ENCODE measurements at regions not wholly inside any gene's neighbourhood (a gene's known extent, or its start where the extent isn't known, plus 50 kb on each side); places are given as distances from the start of the nearest gene placed in this dataset.

- DNase-seq (peak; percentile 34), ATAC-seq (ENCODE audit: low read depth) (peak; percentile 72)
- Histone ChIP-seq H3K4me3 (ENCODE audit: control extremely low read depth in 1 of 5, extremely low read depth in 1 of 5, insufficient read depth in 1 of 5, low read depth in 2 of 5, low read length in 4 of 5) (no peak overlapping the region), H3K36me3 (replicated peaks in 1 of 2; ENCODE audit: control extremely low read depth in 1 of 2, control insufficient read depth in 1 of 2, extremely low read depth in 1 of 2, insufficient read depth in 2 of 2, low read length in 1 of 2) (no peaks in the 10 kb centered on the region), H2AFZ (ENCODE audit: insufficient read depth, low read depth, low read length, poor library complexity, severe bottlenecking) (no peak overlapping the region), H3K79me2 (ENCODE audit: control insufficient read depth, insufficient read depth, low read length) (no peaks in the 10 kb centered on the region), H3K9ac (ENCODE audit: low read length) (no peak overlapping the region), H3K9me3 (ENCODE audit: control extremely low read depth in 1 of 3, control insufficient read depth in 2 of 3, insufficient read depth in 1 of 3, low read length in 2 of 3) (no peaks in the 10 kb centered on the region), H3K27ac (ENCODE audit: low read length in 2 of 2) (no peak overlapping the region), H3K27me3 (replicated peaks in 1 of 4; ENCODE audit: control extremely low read depth in 1 of 4, control insufficient read depth in 3 of 4, insufficient read depth in 4 of 4, low read length in 3 of 4) (peaks cover 0 to 3% (median under 1%) of the 10 kb centered on the region in 4 experiments), H3K4me1 (ENCODE audit: control insufficient read depth in 2 of 2, insufficient read depth in 2 of 2, low read length in 2 of 2) (peaks cover 3% of the 10 kb centered on the region in 2 donors), H4K20me1 (ENCODE audit: control insufficient read depth, insufficient read depth, low read length, poor library complexity, severe bottlenecking) (no peaks in the 10 kb centered on the region), H3K4me2 (replicated peaks; ENCODE audit: low read depth, low read length, poor library complexity, severe bottlenecking) (no peak overlapping the region)
- WGBS (ENCODE audit: insufficient coverage) = 80% methylated on average over 3 of the region's 4 CpGs
- intact Hi-C loops (cut with micrococcal nuclease) = loop anchor here (1.0 kb wide), 2 partner anchors 452 to 513 kb away; no protein-coding TSS in a partner anchor
- Mint-ChIP-seq H3K27ac (no peak overlapping the region), H3K4me1 (no peaks in the 10 kb centered on the region), H3K9me3 (ENCODE audit: insufficient read depth) (no peaks in the 10 kb centered on the region), H3K27me3 (peaks cover 21% of the 10 kb centered on the region), H3K4me3 (no peak overlapping the region)
- TF ChIP-seq EZH2 (IDR thresholded peaks at IDR 0.05; ENCODE audit: borderline replicate concordance, insufficient read depth, low read depth, low read length, poor library complexity, severe bottlenecking) = no peak
- TF ChIP-seq, protein P1, sequence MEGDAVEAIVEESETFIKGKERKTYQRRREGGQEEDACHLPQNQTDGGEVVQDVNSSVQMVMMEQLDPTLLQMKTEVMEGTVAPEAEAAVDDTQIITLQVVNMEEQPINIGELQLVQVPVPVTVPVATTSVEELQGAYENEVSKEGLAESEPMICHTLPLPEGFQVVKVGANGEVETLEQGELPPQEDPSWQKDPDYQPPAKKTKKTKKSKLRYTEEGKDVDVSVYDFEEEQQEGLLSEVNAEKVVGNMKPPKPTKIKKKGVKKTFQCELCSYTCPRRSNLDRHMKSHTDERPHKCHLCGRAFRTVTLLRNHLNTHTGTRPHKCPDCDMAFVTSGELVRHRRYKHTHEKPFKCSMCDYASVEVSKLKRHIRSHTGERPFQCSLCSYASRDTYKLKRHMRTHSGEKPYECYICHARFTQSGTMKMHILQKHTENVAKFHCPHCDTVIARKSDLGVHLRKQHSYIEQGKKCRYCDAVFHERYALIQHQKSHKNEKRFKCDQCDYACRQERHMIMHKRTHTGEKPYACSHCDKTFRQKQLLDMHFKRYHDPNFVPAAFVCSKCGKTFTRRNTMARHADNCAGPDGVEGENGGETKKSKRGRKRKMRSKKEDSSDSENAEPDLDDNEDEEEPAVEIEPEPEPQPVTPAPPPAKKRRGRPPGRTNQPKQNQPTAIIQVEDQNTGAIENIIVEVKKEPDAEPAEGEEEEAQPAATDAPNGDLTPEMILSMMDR (IDR thresholded peaks at IDR 0.05) = peak; percentile 63
- ChIA-PET CTCF (interaction anchor here (0.6 to 2.7 kb wide), 12 partner anchors 9 to 518 kb away, joined by 3 to 24 read pairs (median 5); no protein-coding TSS in a partner anchor), POLR2A (no interaction called here)
Measured at GRCh38 chr4:81919223-81919622, 447.5 kb upstream of the RASGEF1B start.

- no peak overlapping the region for H3K9ac ChIP-seq (ENCODE audit: low read length)
- no peak overlapping the region for H3K4me3 ChIP-seq (ENCODE audit: control extremely low read depth in 1 of 5, extremely low read depth in 1 of 5, insufficient read depth in 1 of 5, low read depth in 2 of 5, low read length in 4 of 5)
- Mint-ChIP-seq H3K4me1 (peaks cover 4% of the 10 kb centered on the region), H3K4me3 (no peak overlapping the region), H3K27ac (no peak overlapping the region), H3K27me3 (peaks cover 19% of the 10 kb centered on the region), H3K9me3 (ENCODE audit: insufficient read depth) (no peaks in the 10 kb centered on the region)
- DNase-seq (no peak), ATAC-seq (ENCODE audit: low read depth) (no peak)
- H3K27ac ChIP-seq (ENCODE audit: low read length in 2 of 2) = no peak overlapping the region
- WGBS (ENCODE audit: insufficient coverage) = 90% methylated on average over 2 of the region's 2 CpGs
- TF ChIP-seq, protein P1 (IDR thresholded peaks at IDR 0.05) = no peak
- TF ChIP-seq EZH2 (IDR thresholded peaks at IDR 0.05; ENCODE audit: borderline replicate concordance, insufficient read depth, low read depth, low read length, poor library complexity, severe bottlenecking) = no peak
- CTCF ChIA-PET = interaction anchor here (1.0 to 1.6 kb wide), 3 partner anchors 9 to 448 kb away, joined by 3 to 5 read pairs (median 3); no protein-coding TSS in a partner anchor
- no peaks in the 10 kb centered on the region for H4K20me1 ChIP-seq (ENCODE audit: control insufficient read depth, insufficient read depth, low read length, poor library complexity, severe bottlenecking)
- no peak overlapping the region for H2AFZ ChIP-seq (ENCODE audit: insufficient read depth, low read depth, low read length, poor library complexity, severe bottlenecking)
- intact Hi-C loops (cut with micrococcal nuclease) = no loop called here
- H3K4me1 ChIP-seq (ENCODE audit: control insufficient read depth in 2 of 2, insufficient read depth in 2 of 2, low read length in 2 of 2) = peaks cover 0 to 5% of the 10 kb centered on the region in 2 donors
- peaks cover 0 to 8% (median 2%) of the 10 kb centered on the region in 4 experiments for H3K27me3 ChIP-seq (replicated peaks in 1 of 4; ENCODE audit: control extremely low read depth in 1 of 4, control insufficient read depth in 3 of 4, insufficient read depth in 4 of 4, low read length in 3 of 4)
- POLR2A ChIA-PET = no interaction called here
- H3K36me3 ChIP-seq (replicated peaks in 1 of 2; ENCODE audit: control extremely low read depth in 1 of 2, control insufficient read depth in 1 of 2, extremely low read depth in 1 of 2, insufficient read depth in 2 of 2, low read length in 1 of 2) = no peaks in the 10 kb centered on the region
- no peak overlapping the region for H3K4me2 ChIP-seq (replicated peaks; ENCODE audit: low read depth, low read length, poor library complexity, severe bottlenecking)
- no peaks in the 10 kb centered on the region for H3K9me3 ChIP-seq (ENCODE audit: control extremely low read depth in 1 of 3, control insufficient read depth in 2 of 3, insufficient read depth in 1 of 3, low read length in 2 of 3)
- no peaks in the 10 kb centered on the region for H3K79me2 ChIP-seq (ENCODE audit: control insufficient read depth, insufficient read depth, low read length)
Measured at GRCh38 chr4:81915430-81915829, 443.7 kb upstream of the RASGEF1B start.
